ENCODE measurements at regions not wholly inside any gene's neighbourhood (a gene's known extent, or its start where the extent isn't known, plus 50 kb on each side); places are given as distances from the start of the nearest gene placed in this dataset.

- Mint-ChIP-seq H3K4me3 (no peak overlapping the region), H3K27me3 (ENCODE audit: insufficient read depth, low read depth, poor library complexity) (no peaks in the 10 kb centered on the region), H3K27ac (no peak overlapping the region), H3K36me3 (ENCODE audit: low read depth) (no peaks in the 10 kb centered on the region), H3K9me3 (no peaks in the 10 kb centered on the region), H3K4me1 (peaks cover 6% of the 10 kb centered on the region; the same call in 1 of the 3 replicates)
- no peaks in the 10 kb centered on the region for H4K20me1 ChIP-seq (replicated peaks; ENCODE audit: insufficient read depth)
- H3K4me1 ChIP-seq (ENCODE audit: insufficient read depth), result no peaks in the 10 kb centered on the region; the same call in 1 of the 2 replicates
- no peak overlapping the region for H3K4me2 ChIP-seq
- peaks cover 6% of the 10 kb centered on the region for H3K9me2 ChIP-seq (ENCODE audit: insufficient read depth)
- no peak overlapping the region for H3K27ac ChIP-seq (ENCODE audit: low read depth)
- DNase-seq (ENCODE audit: low spot score) (no peak), ATAC-seq (no peak)
- no peak overlapping the region for H2AFZ ChIP-seq
- H3K36me3 ChIP-seq (ENCODE audit: insufficient read depth), result no peaks in the 10 kb centered on the region
- no peaks in the 10 kb centered on the region for H3K27me3 ChIP-seq (ENCODE audit: insufficient read depth)
- H3K4me3 ChIP-seq, result no peak overlapping the region
- TF ChIP-seq CREB1 (CRISPR knock-in tag; IDR thresholded peaks at IDR 0.05; ENCODE audit: low read depth) (no peak), EZH2phosphoT487 (IDR thresholded peaks at IDR 0.05; ENCODE audit: unreplicated experiment) (no peak), CTCF (conservative IDR thresholded peaks at IDR 0.05; ENCODE audit: low read depth in 2 of 2) (no peak), ETS1 (IDR thresholded peaks at IDR 0.05) (no peak), JUNB (IDR thresholded peaks at IDR 0.05; ENCODE audit: unreplicated experiment) (no peak), STAT1 (IDR thresholded peaks at IDR 0.05; ENCODE audit: unreplicated experiment) (no peak), EZH2 (IDR thresholded peaks at IDR 0.05; ENCODE audit: low read depth, unreplicated experiment) (no peak), ZNF331 (CRISPR knock-in tag; IDR thresholded peaks at IDR 0.05; ENCODE audit: low read depth) (no peak), NANOG (IDR thresholded peaks at IDR 0.05; ENCODE audit: borderline replicate concordance) (no peak), ZNF462 (CRISPR knock-in tag; IDR thresholded peaks at IDR 0.05) (no peak), POLR2AphosphoS5 (IDR thresholded peaks at IDR 0.05; ENCODE audit: low read depth) (no peak), ZNF114 (CRISPR knock-in tag; IDR thresholded peaks at IDR 0.05) (no peak), REST (IDR thresholded peaks at IDR 0.05; ENCODE audit: unreplicated experiment) (no peak)
- no peaks in the 10 kb centered on the region for H3F3A ChIP-seq (replicated peaks; ENCODE audit: low read depth)
- no peaks in the 10 kb centered on the region for H3K79me2 ChIP-seq (replicated peaks; ENCODE audit: insufficient read depth)
These were observed 151.7 kb upstream of the PTPRG start for GRCh38 chr3:61409638-61410037.
